Upper lobe of left lung (tissue), 6 donors: ENCODE measurements at regions not wholly inside any gene's neighbourhood (a gene's known extent, or its start where the extent isn't known, plus 50 kb on each side); places are given as distances from the start of the nearest gene placed in this dataset.
A peak's percentile ranks its signal among the peaks of the same experiment; 100 is the strongest.

Experiments
- ATAC-seq, 2 donors: fragments of 200-7000 bp; cut with Tn5 transposase; one replicate each; pipeline ENCODE4 v1.9.1; 2022; ENCODE audit warnings: mild to moderate bottlenecking in 2 of 2, moderate library complexity in 2 of 2; ENCODE audit not compliant: low FRiP score in 2 of 2
- DNase-seq, 2 donors: peaks; one replicate each; pipeline ENCODE4 v3.0.0-alpha.2; 2019 to 2020
- H3K27ac ChIP-seq, 4 donors: fragments of 200-600 bp; sonication (generic); one replicate each; pipeline ENCODE4 v1.5.1; 2016 to 2019
- H3K27me3 ChIP-seq, 4 donors: fragments of 200-600 bp; sonication (generic); one replicate each; pipeline ENCODE4 v1.5.1; 2017 to 2019
- H3K36me3 ChIP-seq, 4 donors: fragments of 200-600 bp; sonication (generic); one replicate each; pipeline ENCODE4 v1.5.1; 2016 to 2019
- H3K4me1 ChIP-seq, 4 donors: fragments of 200-600 bp; sonication (generic); one replicate each; pipeline ENCODE4 v1.5.1; 2018 to 2019
- H3K4me3 ChIP-seq, 4 donors: fragments of 200-600 bp; sonication (generic); one replicate each; pipeline ENCODE4 v1.5.1; 2017 to 2019; ENCODE audit warnings: mild to moderate bottlenecking in 2 of 4, moderate library complexity in 1 of 4
- H3K9me3 ChIP-seq, 4 donors: fragments of 200-600 bp; sonication (generic); one replicate each; pipeline ENCODE4 v1.5.1; 2018 to 2019
- CTCF ChIP-seq, 6 experiments: fragments of 450-650 bp in 4 of 6; fragments of 200-600 bp in 2 of 6; sonication (generic) in 2 of 6; IDR thresholded peaks; one replicate each; pipeline ENCODE4 v1.5.1; 2016 to 2019; ENCODE audit warnings: antibody characterized with exemption in 6 of 6
- EP300 ChIP-seq, 4 donors: sonication (generic); formaldehyde crosslinking; IDR thresholded peaks; one replicate each; pipeline ENCODE4 v1.5.1; 2017; ENCODE audit warnings: antibody characterized with exemption in 4 of 4, control low read depth in 2 of 4
- POLR2A ChIP-seq, 4 donors: fragments of 450-650 bp; IDR thresholded peaks; one replicate each; pipeline ENCODE4 v1.5.1; 2016 to 2017; ENCODE audit warnings: antibody characterized with exemption in 4 of 4, mild to moderate bottlenecking in 2 of 4
- POLR2AphosphoS5 ChIP-seq, 2 donors: sonication (generic); formaldehyde crosslinking; IDR thresholded peaks; one replicate each; pipeline ENCODE4 v1.5.1; 2017; ENCODE audit warnings: antibody characterized with exemption in 2 of 2
- WGBS, 2 donors: methylation state at CpG; one replicate each; pipeline ENCODE4 v1.1.5; 2017 to 2018; 5-methylcytosine and 5-hydroxymethylcytosine counted together
- donor health status: DM: no; HTN: no; CAD: no; lungs with moderate emphysema.
- donor health status: DM: no; HTN: yes; CAD: no; lungs with severe emphysema.

- peak in 1 of 2 donors; percentile 48 for DNase-seq
- H3K4me3 ChIP-seq: no peak overlapping the region
- no peaks in the 10 kb centered on the region for H3K27me3 ChIP-seq
- no peak for TF ChIP-seq EP300 (IDR thresholded peaks at IDR 0.05)
- TF ChIP-seq CTCF (IDR thresholded peaks at IDR 0.05): no peak
- no peak for TF ChIP-seq POLR2A (IDR thresholded peaks at IDR 0.05)
- no peak for TF ChIP-seq POLR2AphosphoS5 (IDR thresholded peaks at IDR 0.05)
- 84 to 90% methylated on average over 18 to 19 of the region's 19 CpGs for WGBS, 2 donors
- H3K9me3 ChIP-seq: no peaks in the 10 kb centered on the region
- H3K27ac ChIP-seq: no peak overlapping the region
- H3K4me1 ChIP-seq: peaks cover 0 to 5% (median 3%) of the 10 kb centered on the region in 4 donors
- H3K36me3 ChIP-seq: no peaks in the 10 kb centered on the region
- peak in 1 of 2 donors; percentile 10 for ATAC-seq
Measured at GRCh38 chr17:65402513-65403496, 158.6 kb downstream of the AXIN2 start.

GRCh38 chr17:65401561-65401960 lies 159.9 kb downstream of the AXIN2 start:
- no peak overlapping the region for H3K27ac ChIP-seq
- WGBS, 2 donors: 40 to 48% methylated on average over 3 of the region's 3 CpGs
- no peak for ATAC-seq
- H3K4me3 ChIP-seq: no peak overlapping the region
- no peaks in the 10 kb centered on the region for H3K9me3 ChIP-seq
- no peak for DNase-seq
- no peak for TF ChIP-seq POLR2AphosphoS5 (IDR thresholded peaks at IDR 0.05)
- peak in 1 of 4 donors; percentile 36 for TF ChIP-seq EP300 (IDR thresholded peaks at IDR 0.05)
- peaks cover 0 to 5% (median 3%) of the 10 kb centered on the region in 4 donors for H3K4me1 ChIP-seq
- no peaks in the 10 kb centered on the region for H3K36me3 ChIP-seq
- H3K27me3 ChIP-seq: no peaks in the 10 kb centered on the region

GRCh38 chr17:65400701-65401100 lies 160.7 kb downstream of the AXIN2 start:
- H3K4me3 ChIP-seq: no peak overlapping the region
- DNase-seq: no peak
- ATAC-seq: no peak
- TF ChIP-seq POLR2AphosphoS5 (IDR thresholded peaks at IDR 0.05) (no peak), CTCF (IDR thresholded peaks at IDR 0.05) (no peak), POLR2A (IDR thresholded peaks at IDR 0.05) (no peak), EP300 (IDR thresholded peaks at IDR 0.05) (no peak)
- H3K36me3 ChIP-seq: no peaks in the 10 kb centered on the region
- WGBS, 2 donors: 61 to 76% methylated on average over 1 of the region's 1 CpG
- H3K4me1 ChIP-seq: peaks cover 0 to 5% (median 3%) of the 10 kb centered on the region in 4 donors
- no peaks in the 10 kb centered on the region for H3K27me3 ChIP-seq
- no peak overlapping the region for H3K27ac ChIP-seq
- H3K9me3 ChIP-seq: no peaks in the 10 kb centered on the region

GRCh38 chr17:65398040-65398787 lies 163.2 kb downstream of the AXIN2 start:
- no peak overlapping the region for H3K27ac ChIP-seq
- H3K36me3 ChIP-seq: no peaks in the 10 kb centered on the region
- no peak overlapping the region for H3K4me3 ChIP-seq
- H3K4me1 ChIP-seq: peaks cover 0 to 5% (median 3%) of the 10 kb centered on the region in 4 donors
- WGBS, 2 donors: 83 to 84% methylated on average over 3 of the region's 3 CpGs
- H3K9me3 ChIP-seq: no peaks in the 10 kb centered on the region
- TF ChIP-seq POLR2AphosphoS5 (IDR thresholded peaks at IDR 0.05): no peak
- no peak for TF ChIP-seq CTCF (IDR thresholded peaks at IDR 0.05)
- TF ChIP-seq POLR2A (IDR thresholded peaks at IDR 0.05): no peak
- TF ChIP-seq EP300 (IDR thresholded peaks at IDR 0.05): no peak
- ATAC-seq (no peak), DNase-seq (no peak)
- H3K27me3 ChIP-seq: no peaks in the 10 kb centered on the region

- Histone ChIP-seq H3K27me3 (no peaks in the 10 kb centered on the region), H3K36me3 (no peaks in the 10 kb centered on the region), H3K9me3 (no peaks in the 10 kb centered on the region), H3K4me1 (peaks cover 0 to under 1% (median 0%) of the 10 kb centered on the region in 4 donors), H3K27ac (no peak overlapping the region), H3K4me3 (no peak overlapping the region)
- 96 to 100% methylated on average over 1 of the region's 1 CpG for WGBS, 2 donors
- TF ChIP-seq CTCF (IDR thresholded peaks at IDR 0.05) (no peak), POLR2A (IDR thresholded peaks at IDR 0.05) (no peak), POLR2AphosphoS5 (IDR thresholded peaks at IDR 0.05) (no peak), EP300 (IDR thresholded peaks at IDR 0.05) (no peak)
- DNase-seq (no peak), ATAC-seq (no peak)
Measured at GRCh38 chr17:65395924-65396323, 165.5 kb downstream of the AXIN2 start.
